Skeletal muscle satellite cell (primary cell): ENCODE measurements at regions not wholly inside any gene's neighbourhood (a gene's known extent, or its start where the extent isn't known, plus 50 kb on each side); places are given as distances from the start of the nearest gene placed in this dataset.
"Not testable (repeated sequence)": the region's sequence is repeated elsewhere in the genome, so short reads cannot be mapped to it uniquely, and the experiment has no call there.

ENCODE experiments used
- H3K27me3 ChIP-seq: 2 replicates; pipeline ENCODE4 v1.7.0; 2013; ENCODE audit warnings: low read length; ENCODE audit not compliant: control insufficient read depth, insufficient read depth
- H3K36me3 ChIP-seq: 2 replicates; pipeline ENCODE4 v1.7.0; 2013; ENCODE audit warnings: mild to moderate bottlenecking, control low read depth, low read length; ENCODE audit not compliant: insufficient read depth
- H3K4me1 ChIP-seq: 2 replicates; pipeline ENCODE4 v1.7.0; 2013; ENCODE audit warnings: low read length; ENCODE audit not compliant: control insufficient read depth, insufficient read depth
- H3K4me2 ChIP-seq: 2 replicates; pipeline ENCODE4 v1.7.0; 2013; ENCODE audit warnings: mild to moderate bottlenecking, low read length
- H3K4me3 ChIP-seq: 2 replicates; pipeline ENCODE4 v1.7.0; 2013; ENCODE audit warnings: low read length
- H3K9ac ChIP-seq: 2 replicates; pipeline ENCODE4 v1.7.0; 2013; ENCODE audit warnings: mild to moderate bottlenecking, low read depth, low read length, moderate library complexity
- H3K9me3 ChIP-seq: replicated peaks from 2 replicates; pipeline ENCODE4 v1.7.0; 2013; ENCODE audit warnings: mild to moderate bottlenecking, control low read depth, low read length

DNA sequence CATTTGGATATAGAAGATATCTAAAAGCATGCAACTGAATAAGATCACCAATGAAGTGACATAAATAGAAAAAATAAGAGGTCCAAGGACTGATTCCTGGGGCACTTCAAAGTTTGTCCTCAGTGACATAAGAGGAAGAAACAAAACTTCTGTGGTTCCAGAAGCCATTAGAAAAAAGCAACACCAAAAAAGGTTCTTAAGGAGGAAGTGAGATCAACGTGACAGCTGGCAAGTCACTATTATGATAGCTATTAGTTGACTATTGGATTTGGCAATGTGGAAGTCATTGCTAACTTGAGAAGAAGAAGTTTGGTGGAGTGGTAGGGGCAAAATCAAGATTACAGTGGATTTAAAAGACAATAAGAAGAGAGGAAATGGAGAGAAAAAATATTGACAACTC lies 1098.3 kb downstream of the NAALADL2 start:
- Histone ChIP-seq H3K4me2 (no peak overlapping the region), H3K4me1 (no peaks in the 10 kb centered on the region), H3K36me3 (no peaks in the 10 kb centered on the region), H3K9me3 (no peaks in the 10 kb centered on the region), H3K27me3 (no peaks in the 10 kb centered on the region), H3K4me3 (no peak overlapping the region), H3K9ac (no peak overlapping the region)

DNA sequence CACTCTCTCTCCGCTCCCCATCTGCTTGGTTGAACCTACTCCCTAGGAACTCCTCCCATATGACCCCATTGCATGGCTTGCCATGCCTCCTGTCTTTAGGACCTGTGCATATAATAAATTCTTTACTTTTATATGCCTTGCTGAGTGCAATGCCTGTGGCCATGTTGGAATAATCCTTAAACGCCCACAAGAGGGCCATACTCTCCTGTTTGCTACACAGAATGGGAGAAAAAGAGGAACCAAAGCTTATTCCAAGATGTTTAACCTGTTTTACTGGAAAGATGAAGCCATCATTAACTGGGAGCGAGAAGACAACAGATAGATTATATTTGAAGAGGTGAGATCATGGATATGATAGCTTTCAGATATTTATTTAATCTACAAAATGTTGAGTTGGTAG lies 1097.8 kb downstream of the NAALADL2 start:
- Histone ChIP-seq H3K36me3 (no peaks in the 10 kb centered on the region), H3K4me2 (no peak overlapping the region), H3K27me3 (no peaks in the 10 kb centered on the region), H3K4me1 (no peaks in the 10 kb centered on the region), H3K4me3 (no peak overlapping the region), H3K9ac (no peak overlapping the region), H3K9me3 (no peaks in the 10 kb centered on the region)

DNA sequence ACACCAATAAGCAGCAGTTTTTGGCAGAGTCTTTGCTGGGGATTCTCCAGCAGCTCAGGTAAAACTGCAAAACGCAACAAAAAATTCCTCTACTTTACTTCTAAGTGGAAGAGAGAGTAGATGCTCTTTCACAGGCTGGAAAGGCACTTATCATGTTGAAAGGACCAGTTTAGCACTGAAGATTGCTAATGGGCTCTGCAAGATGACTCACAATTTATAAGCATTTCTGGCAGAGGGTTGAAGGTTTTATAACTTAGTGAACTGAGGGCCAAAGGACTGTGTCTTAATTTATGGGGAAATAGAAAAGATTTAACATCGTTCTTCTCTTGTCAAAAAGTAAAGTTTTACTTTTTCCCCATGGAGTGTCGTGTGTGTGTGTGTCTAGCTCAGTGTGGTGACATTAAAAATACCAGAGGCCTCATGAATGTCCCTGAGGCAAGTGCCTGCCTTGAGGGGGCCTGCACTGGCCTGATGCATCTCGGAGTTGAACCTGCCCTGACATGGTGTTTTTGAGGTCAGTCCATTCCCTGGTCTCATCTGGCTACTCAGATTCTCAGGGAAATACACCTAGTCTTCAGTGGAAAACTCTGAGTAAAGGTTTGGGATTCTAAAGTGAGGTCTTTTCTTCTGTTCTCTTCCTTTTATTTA lies 1092.0 kb downstream of the NAALADL2 start:
- no peak overlapping the region for H3K9ac ChIP-seq
- H3K4me2 ChIP-seq: no peak overlapping the region
- H3K4me3 ChIP-seq: no peak overlapping the region
- H3K9me3 ChIP-seq: no peaks in the 10 kb centered on the region
- H3K27me3 ChIP-seq: no peaks in the 10 kb centered on the region
- H3K4me1 ChIP-seq: peaks cover 5% of the 10 kb centered on the region
- H3K36me3 ChIP-seq: no peaks in the 10 kb centered on the region

DNA sequence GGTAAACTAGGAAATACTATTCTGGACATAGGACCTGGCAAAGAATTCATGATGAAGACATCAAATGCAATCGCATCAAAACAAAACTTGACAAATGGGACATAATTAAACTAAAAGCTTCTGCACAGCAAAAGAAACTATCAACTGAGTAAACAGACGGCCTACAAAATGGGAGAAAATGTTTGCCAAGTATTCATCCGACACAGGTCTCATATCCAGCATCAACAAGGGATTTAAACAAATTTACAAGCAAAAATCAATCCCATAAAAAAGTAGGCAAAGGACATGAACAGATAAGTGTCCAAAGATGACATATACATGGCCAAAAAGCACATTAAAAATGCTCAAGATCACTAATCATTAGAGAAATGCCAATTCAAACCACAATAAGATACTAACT lies 1088.9 kb downstream of the NAALADL2 start:
- no peaks in the 10 kb centered on the region for H3K36me3 ChIP-seq
- no peak overlapping the region for H3K9ac ChIP-seq
- H3K27me3 ChIP-seq: no peaks in the 10 kb centered on the region
- H3K4me2 ChIP-seq: no peak overlapping the region
- H3K4me3 ChIP-seq: no peak overlapping the region
- H3K4me1 ChIP-seq: peaks cover 5% of the 10 kb centered on the region
- H3K9me3 ChIP-seq: no peaks in the 10 kb centered on the region

DNA sequence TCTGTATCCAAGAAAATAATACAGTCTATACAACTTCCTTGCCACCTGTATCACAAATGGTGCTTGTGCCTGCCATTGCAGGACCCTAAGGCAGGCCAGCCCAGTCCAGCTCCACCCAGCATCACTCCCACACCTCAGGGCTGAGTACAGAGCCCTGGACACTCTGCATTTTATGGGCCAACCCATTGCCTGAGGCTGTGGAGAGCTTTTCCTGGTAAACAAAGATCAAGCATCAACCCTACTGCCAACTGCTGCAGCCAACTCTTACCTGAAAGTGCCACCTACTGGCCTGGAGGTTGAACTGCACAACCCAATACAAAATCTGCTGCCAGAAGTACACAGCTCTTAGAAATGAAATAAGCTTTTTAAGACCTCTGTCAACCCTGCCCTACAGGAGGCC lies 1082.2 kb downstream of the NAALADL2 start:
- Histone ChIP-seq H3K4me1 (no peaks in the 10 kb centered on the region), H3K4me3 (no peak overlapping the region), H3K36me3 (no peaks in the 10 kb centered on the region), H3K27me3 (no peaks in the 10 kb centered on the region), H3K9me3 (no peaks in the 10 kb centered on the region), H3K4me2 (no peak overlapping the region), H3K9ac (no peak overlapping the region)

DNA sequence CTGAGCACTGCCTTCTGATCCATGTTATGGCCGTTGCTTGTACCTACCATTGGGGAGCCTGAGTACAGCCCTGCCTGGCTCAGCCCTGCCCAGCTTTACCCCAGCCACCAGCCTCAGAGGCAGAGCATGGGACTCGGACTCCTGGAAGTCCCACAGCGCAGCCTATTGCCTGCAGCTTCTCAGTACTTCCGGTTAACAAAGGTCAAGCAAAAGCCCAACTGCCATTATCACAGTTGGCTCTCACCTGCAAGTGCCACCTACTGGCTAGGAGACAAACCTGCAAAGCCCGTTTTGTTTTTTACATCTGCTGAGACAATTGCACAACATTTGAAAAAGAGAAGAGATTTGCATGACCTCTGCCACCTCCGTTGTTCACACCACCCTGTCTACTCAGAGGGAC lies 1081.7 kb downstream of the NAALADL2 start:
- H3K9ac ChIP-seq: no peak overlapping the region
- H3K4me1 ChIP-seq: no peaks in the 10 kb centered on the region

DNA sequence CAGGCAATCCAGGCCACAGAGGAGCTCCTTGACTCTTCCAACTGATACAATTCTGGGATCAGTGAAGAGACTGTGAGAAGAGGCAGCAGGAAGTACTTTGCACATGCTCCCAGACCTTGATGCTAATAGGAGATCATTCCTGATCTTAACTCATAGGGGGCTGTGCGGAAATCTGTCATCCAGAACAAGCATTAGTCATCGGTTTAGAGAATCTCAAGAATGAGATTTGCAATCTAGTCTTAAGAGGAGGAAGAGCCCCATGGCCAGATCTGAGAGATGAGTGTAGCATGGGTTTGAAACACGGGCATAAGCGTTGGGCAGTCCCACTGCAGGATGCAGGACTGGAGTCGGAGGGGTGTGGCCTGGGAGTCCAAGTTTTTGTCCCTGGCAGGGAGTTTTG lies 1081.1 kb downstream of the NAALADL2 start:
- Histone ChIP-seq H3K9me3 (no peaks in the 10 kb centered on the region), H3K4me3 (no peak overlapping the region), H3K4me1 (no peaks in the 10 kb centered on the region), H3K27me3 (no peaks in the 10 kb centered on the region), H3K4me2 (no peak overlapping the region), H3K36me3 (no peaks in the 10 kb centered on the region), H3K9ac (no peak overlapping the region)

More for the DNA sequence above, 1081.7 kb downstream of the NAALADL2 start:
- no peak overlapping the region for H3K4me3 ChIP-seq
- H3K36me3 ChIP-seq: no peaks in the 10 kb centered on the region
- no peaks in the 10 kb centered on the region for H3K27me3 ChIP-seq
- no peaks in the 10 kb centered on the region for H3K9me3 ChIP-seq
- H3K4me2 ChIP-seq: no peak overlapping the region

DNA sequence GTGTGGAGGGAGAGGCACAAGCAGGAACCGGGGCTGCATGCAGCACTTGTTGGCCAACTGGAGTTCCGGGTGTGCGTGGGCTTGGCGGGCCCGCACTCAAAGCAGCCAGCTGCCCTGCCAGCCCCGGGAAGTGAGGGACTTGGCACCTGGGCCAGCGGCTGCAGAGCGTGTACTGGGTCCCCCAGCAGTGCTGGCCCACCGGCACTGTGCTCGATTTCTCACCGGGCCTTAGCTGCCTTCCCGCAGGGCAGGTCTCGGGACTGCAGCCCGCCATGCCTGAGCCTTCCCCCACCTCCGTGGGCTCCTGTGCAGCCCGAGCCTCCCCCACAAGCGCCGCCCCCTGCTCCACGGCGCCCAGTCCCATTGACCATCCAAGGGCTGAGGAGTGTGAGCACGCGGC lies 1078.2 kb downstream of the NAALADL2 start:
- not testable (repeated sequence) for H3K4me2 ChIP-seq, H3K9me3 ChIP-seq, H3K36me3 ChIP-seq, H3K9ac ChIP-seq, H3K4me3 ChIP-seq, H3K4me1 ChIP-seq, H3K27me3 ChIP-seq

DNA sequence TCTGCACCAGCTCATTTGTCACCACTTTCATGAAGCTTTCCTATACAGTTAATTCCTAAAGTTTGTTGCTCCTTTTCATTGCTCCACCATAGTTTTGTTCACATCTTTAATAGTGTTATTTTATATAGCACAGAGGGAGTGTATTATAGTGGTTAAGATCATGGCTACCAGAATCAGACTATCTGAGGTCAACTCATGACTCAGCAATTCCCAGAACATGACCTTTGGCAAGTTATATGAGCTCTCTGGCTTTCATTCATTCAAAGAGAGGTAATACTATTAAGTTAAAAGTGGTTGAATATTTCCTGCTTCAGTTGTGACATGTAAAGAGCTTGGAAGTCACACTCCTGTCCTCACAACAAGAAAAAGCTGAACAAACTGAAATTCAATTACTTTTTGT lies 1073.5 kb downstream of the NAALADL2 start:
- Histone ChIP-seq H3K4me2 (no peak overlapping the region), H3K36me3 (no peaks in the 10 kb centered on the region), H3K4me1 (peaks cover 6% of the 10 kb centered on the region), H3K9ac (no peak overlapping the region), H3K9me3 (no peaks in the 10 kb centered on the region), H3K4me3 (no peak overlapping the region), H3K27me3 (no peaks in the 10 kb centered on the region)

DNA sequence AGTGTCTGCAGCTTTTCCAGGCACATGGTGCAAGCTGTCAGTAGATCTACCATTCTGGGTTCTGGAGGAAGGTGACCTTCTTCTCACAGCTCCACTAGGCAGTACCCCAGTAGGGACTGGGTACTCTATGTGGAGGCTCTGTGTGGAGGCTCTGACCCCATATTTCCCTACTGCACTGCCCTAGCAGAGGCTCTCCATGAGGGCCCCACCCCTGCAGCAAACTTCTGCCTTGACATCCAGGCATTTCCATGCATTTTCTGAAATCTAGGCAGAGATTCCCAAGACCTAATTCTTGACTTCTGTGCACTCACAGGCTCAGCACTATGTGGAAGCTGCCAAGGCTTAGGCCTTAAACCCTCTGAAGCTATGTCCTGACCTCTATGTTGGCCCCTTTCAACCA lies 1060.0 kb downstream of the NAALADL2 start:
- no peak overlapping the region for H3K4me3 ChIP-seq
- no peaks in the 10 kb centered on the region for H3K36me3 ChIP-seq
- H3K4me2 ChIP-seq: no peak overlapping the region
- H3K4me1 ChIP-seq: no peaks in the 10 kb centered on the region
- H3K9me3 ChIP-seq: no peaks in the 10 kb centered on the region
- H3K9ac ChIP-seq: no peak overlapping the region
- H3K27me3 ChIP-seq: no peaks in the 10 kb centered on the region

DNA sequence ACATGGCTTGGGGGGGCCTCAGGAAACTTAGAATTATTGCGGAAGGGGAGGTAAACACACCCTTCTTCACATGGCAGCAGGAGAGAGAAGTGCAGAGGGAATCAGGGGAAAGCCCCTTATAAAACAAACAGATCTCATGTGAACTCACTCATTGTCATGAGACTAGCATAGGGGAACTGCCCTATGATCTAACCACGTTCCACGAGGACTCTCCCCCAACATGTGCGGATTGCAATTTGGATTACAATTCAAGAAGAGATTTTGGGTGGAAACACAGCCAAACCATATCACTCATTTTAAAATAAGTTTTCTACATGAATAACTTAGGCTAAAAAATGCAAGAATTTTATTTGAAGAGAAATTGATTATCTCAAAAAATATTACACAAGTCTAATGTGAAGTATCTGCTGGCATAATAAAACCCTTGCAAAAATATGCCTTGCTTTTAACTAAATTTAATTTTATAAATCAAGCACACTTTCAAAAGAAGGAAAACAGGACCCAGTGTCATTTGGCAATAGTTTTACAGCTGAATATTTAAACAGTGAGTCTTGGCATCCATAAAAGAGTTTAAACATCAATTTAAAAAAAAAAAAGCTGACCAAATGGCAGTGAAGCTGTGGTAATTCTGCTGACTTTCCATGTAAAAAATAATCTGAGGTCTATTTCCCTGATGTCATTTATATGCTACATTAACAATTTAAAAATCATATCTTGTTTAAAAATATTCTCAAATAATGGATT lies 1057.2 kb downstream of the NAALADL2 start:
- H3K4me3 ChIP-seq: no peak overlapping the region
- no peaks in the 10 kb centered on the region for H3K36me3 ChIP-seq

DNA sequence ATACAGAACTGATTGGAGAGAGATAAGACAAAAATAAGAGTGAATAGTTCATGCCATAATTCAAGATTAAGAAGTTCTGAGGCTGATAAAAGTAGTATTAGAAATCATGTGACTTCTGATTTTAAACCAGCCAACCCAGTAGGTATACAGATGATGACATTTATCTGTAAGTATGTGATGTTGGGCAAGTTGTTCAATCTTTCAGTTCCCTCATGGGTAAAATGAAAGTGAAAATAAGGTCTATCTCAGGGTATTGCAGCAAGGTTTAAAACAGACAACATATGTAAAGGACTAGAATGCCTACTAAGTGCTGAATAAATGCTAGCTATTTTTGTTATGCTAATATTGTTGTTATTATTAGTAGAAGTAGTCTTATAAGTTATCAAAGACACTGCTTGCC lies 1055.7 kb downstream of the NAALADL2 start:
- no peak overlapping the region for H3K9ac ChIP-seq
- no peaks in the 10 kb centered on the region for H3K4me1 ChIP-seq
- H3K27me3 ChIP-seq: no peaks in the 10 kb centered on the region
- no peak overlapping the region for H3K4me3 ChIP-seq
- H3K9me3 ChIP-seq: no peaks in the 10 kb centered on the region
- H3K36me3 ChIP-seq: no peaks in the 10 kb centered on the region
- no peak overlapping the region for H3K4me2 ChIP-seq

More for the DNA sequence above, 1057.2 kb downstream of the NAALADL2 start:
- Histone ChIP-seq H3K9me3 (no peaks in the 10 kb centered on the region), H3K27me3 (no peaks in the 10 kb centered on the region), H3K9ac (no peak overlapping the region), H3K4me2 (no peak overlapping the region), H3K4me1 (no peaks in the 10 kb centered on the region)
